Middle frontal gyrus (tissue), 1 donor: ENCODE measurements at regions not wholly inside any gene's neighbourhood (a gene's known extent, or its start where the extent isn't known, plus 50 kb on each side); places are given as distances from the start of the nearest gene placed in this dataset.
"Not testable (repeated sequence)": the region's sequence is repeated elsewhere in the genome, so short reads cannot be mapped to it uniquely, and the experiment has no call there.

Source experiments
- DNase-seq: peaks from one replicate; pipeline ENCODE4 v3.0.0-alpha.2; 2015; ENCODE audit warnings: low spot score; ENCODE audit errors: extremely low spot score

GRCh38 chr13:64480672-64481071 is 2749.5 kb downstream of the PCDH9 start:
- no peak for DNase-seq

GRCh38 chr13:64480211-64480610 is 2749.9 kb downstream of the PCDH9 start:
- DNase-seq = no peak

- DNase-seq = no peak
These were observed 2753.0 kb downstream of the PCDH9 start for GRCh38 chr13:64477146-64477545.

GRCh38 chr13:64476041-64476568 is 2754.0 kb downstream of the PCDH9 start:
- DNase-seq = not testable (repeated sequence)

GRCh38 chr13:64471916-64472315 is 2758.2 kb downstream of the PCDH9 start:
- no peak for DNase-seq

GRCh38 chr13:64470751-64471150 is 2759.4 kb downstream of the PCDH9 start:
- no peak for DNase-seq

- no peak for DNase-seq
These were observed 2770.4 kb downstream of the PCDH9 start for GRCh38 chr13:64459778-64460177.

GRCh38 chr13:64457976-64458375 is 2772.2 kb downstream of the PCDH9 start:
- no peak for DNase-seq

- no peak for DNase-seq
These were observed 2775.0 kb downstream of the PCDH9 start for GRCh38 chr13:64455124-64455523.

GRCh38 chr13:64453831-64454230 is 2776.3 kb downstream of the PCDH9 start:
- no peak for DNase-seq

- DNase-seq = no peak
These were observed 2783.8 kb downstream of the PCDH9 start for GRCh38 chr13:64446372-64446771.

GRCh38 chr13:64441740-64442139 is 2788.4 kb downstream of the PCDH9 start:
- DNase-seq = no peak

GRCh38 chr13:64438084-64438483 is 2792.1 kb downstream of the PCDH9 start:
- no peak for DNase-seq

- no peak for DNase-seq
These were observed 2800.4 kb downstream of the PCDH9 start for GRCh38 chr13:64429691-64430090.

- no peak for DNase-seq
These were observed 2801.9 kb downstream of the PCDH9 start for GRCh38 chr13:64428196-64428595.

GRCh38 chr13:64423467-64423866 is 2806.7 kb downstream of the PCDH9 start:
- DNase-seq = no peak

- DNase-seq = no peak
These were observed 2810.0 kb downstream of the PCDH9 start for GRCh38 chr13:64420181-64420580.

- no peak for DNase-seq
These were observed 2812.6 kb downstream of the PCDH9 start for GRCh38 chr13:64417581-64417980.

GRCh38 chr13:64414381-64414780 is 2815.8 kb downstream of the PCDH9 start:
- no peak for DNase-seq

GRCh38 chr13:64413529-64413928 is 2816.6 kb downstream of the PCDH9 start:
- DNase-seq = no peak

GRCh38 chr13:64410276-64411053 is 2819.7 kb downstream of the PCDH9 start:
- no peak for DNase-seq

GRCh38 chr13:64397701-64398100 is 2832.4 kb downstream of the PCDH9 start:
- DNase-seq = no peak

GRCh38 chr13:64377606-64378005 is 2852.5 kb downstream of the PCDH9 start:
- no peak for DNase-seq
